Activated CD8-positive, alpha-beta memory T cell treated with anti-CD3 and anti-CD28 coated beads for 48 hours (primary cell): ENCODE measurements at regions not wholly inside any gene's neighbourhood (a gene's known extent, or its start where the extent isn't known, plus 50 kb on each side); places are given as distances from the start of the nearest gene placed in this dataset.

ENCODE experiments used
- DNase-seq, 3 experiments: peaks; one replicate each; pipeline ENCODE4 v3.0.0-alpha.2; 2020; ENCODE audit warnings: low read depth in 2 of 3, low spot score in 2 of 3

GRCh38 chr15:95362306-95362705 is 968.2 kb upstream of the NR2F2 start:
- DNase-seq = no peak

GRCh38 chr15:95363646-95364045 is 966.9 kb upstream of the NR2F2 start:
- no peak for DNase-seq

- no peak for DNase-seq
Observed at GRCh38 chr15:95365511-95366107, 964.9 kb upstream of the NR2F2 start.

- no peak for DNase-seq
Observed at GRCh38 chr15:95368191-95368590, 962.3 kb upstream of the NR2F2 start.

- DNase-seq = no peak
Observed at GRCh38 chr15:95368755-95369601, 961.5 kb upstream of the NR2F2 start.

- DNase-seq = no peak
Observed at GRCh38 chr15:95370291-95370690, 960.2 kb upstream of the NR2F2 start.

GRCh38 chr15:95371664-95372063 is 958.8 kb upstream of the NR2F2 start:
- no peak for DNase-seq

GRCh38 chr15:95375281-95375680 is 955.2 kb upstream of the NR2F2 start:
- DNase-seq = no peak

- DNase-seq = no peak
Observed at GRCh38 chr15:95377258-95377852, 953.1 kb upstream of the NR2F2 start.

GRCh38 chr15:95394186-95395067 is 936.1 kb upstream of the NR2F2 start:
- DNase-seq = no peak

GRCh38 chr15:95400428-95400827 is 930.1 kb upstream of the NR2F2 start:
- no peak for DNase-seq

GRCh38 chr15:95401587-95401986 is 928.9 kb upstream of the NR2F2 start:
- DNase-seq = no peak

- no peak for DNase-seq
Observed at GRCh38 chr15:95405447-95405846, 925.1 kb upstream of the NR2F2 start.

- no peak for DNase-seq
Observed at GRCh38 chr15:95407534-95407933, 923.0 kb upstream of the NR2F2 start.

- no peak for DNase-seq
Observed at GRCh38 chr15:95409211-95409610, 921.3 kb upstream of the NR2F2 start.

GRCh38 chr15:95409626-95410310 is 920.7 kb upstream of the NR2F2 start:
- DNase-seq = no peak

- DNase-seq = no peak
Observed at GRCh38 chr15:95410757-95411156, 919.7 kb upstream of the NR2F2 start.

- DNase-seq = no peak
Observed at GRCh38 chr15:95416576-95416975, 913.9 kb upstream of the NR2F2 start.

- DNase-seq = no peak
Observed at GRCh38 chr15:95417761-95418160, 912.7 kb upstream of the NR2F2 start.

GRCh38 chr15:95422255-95422654 is 908.2 kb upstream of the NR2F2 start:
- no peak for DNase-seq

GRCh38 chr15:95425859-95426258 is 904.6 kb upstream of the NR2F2 start:
- no peak for DNase-seq
